ENCODE measurements at regions not wholly inside any gene's neighbourhood (a gene's known extent, or its start where the extent isn't known, plus 50 kb on each side); places are given as distances from the start of the nearest gene placed in this dataset.

DNA sequence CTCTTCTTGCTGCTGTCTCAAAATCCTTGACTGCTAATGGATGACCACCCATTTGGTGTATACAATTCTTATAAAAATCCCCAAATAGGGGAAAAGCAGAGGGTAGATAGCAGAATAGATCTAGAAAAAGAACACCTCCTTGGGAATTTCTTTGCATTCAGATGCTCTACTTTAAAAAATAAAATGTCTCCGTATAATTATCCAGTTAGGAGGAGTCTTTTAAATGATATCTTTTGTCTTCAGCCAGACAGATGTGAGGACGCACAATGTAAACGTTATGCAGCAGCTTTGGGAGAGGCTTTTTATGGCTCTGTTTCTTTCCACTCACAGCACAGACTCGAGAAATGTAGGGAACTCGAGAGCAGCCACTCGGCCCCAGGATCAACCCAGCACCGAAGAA, 300.2 kb downstream of the IRF8 start:
- Histone ChIP-seq H3K9me3 (ENCODE audit: insufficient read depth, low read depth) (no peaks in the 10 kb centered on the region), H3K36me3 (ENCODE audit: low read depth) (no peaks in the 10 kb centered on the region), H3F3A (ENCODE audit: insufficient read depth, low read depth) (no peaks in the 10 kb centered on the region), H3K4me3 (no peak overlapping the region), H3K27me3 (ENCODE audit: insufficient read depth, low read depth) (peaks cover 97% of the 10 kb centered on the region), H3K4me2 (no peak overlapping the region), H3K27ac (no peak overlapping the region), H2AFZ (no peak overlapping the region), H4K20me1 (ENCODE audit: insufficient read depth) (no peaks in the 10 kb centered on the region), H3K79me2 (ENCODE audit: low read depth) (no peaks in the 10 kb centered on the region), H3K4me1 (replicated peaks; ENCODE audit: insufficient read depth) (no peaks in the 10 kb centered on the region), H3K9me2 (ENCODE audit: insufficient read depth) (no peaks in the 10 kb centered on the region)
- CTCF ChIA-PET: no interaction called here
- BruUV-seq (replicated peaks): no TSS peak
- TF ChIP-seq EZH2 (IDR thresholded peaks at IDR 0.05; ENCODE audit: low read depth) (no peak), CTCF (conservative IDR thresholded peaks at IDR 0.05) (no peak)
- DNase-seq: no peak
- intact Hi-C loops (cut with micrococcal nuclease; ENCODE audit: unreplicated experiment): no loop called here
- POLR2A ChIA-PET (ENCODE audit: unreplicated experiment): no interaction called here

GRCh38 chr16:86199871-86200695, 301.1 kb downstream of the IRF8 start:
- H3K27me3 ChIP-seq (ENCODE audit: insufficient read depth, low read depth): peaks cover 92% of the 10 kb centered on the region
- H3F3A ChIP-seq (ENCODE audit: insufficient read depth, low read depth): no peaks in the 10 kb centered on the region
- intact Hi-C loops (cut with micrococcal nuclease; ENCODE audit: unreplicated experiment): no loop called here

DNA sequence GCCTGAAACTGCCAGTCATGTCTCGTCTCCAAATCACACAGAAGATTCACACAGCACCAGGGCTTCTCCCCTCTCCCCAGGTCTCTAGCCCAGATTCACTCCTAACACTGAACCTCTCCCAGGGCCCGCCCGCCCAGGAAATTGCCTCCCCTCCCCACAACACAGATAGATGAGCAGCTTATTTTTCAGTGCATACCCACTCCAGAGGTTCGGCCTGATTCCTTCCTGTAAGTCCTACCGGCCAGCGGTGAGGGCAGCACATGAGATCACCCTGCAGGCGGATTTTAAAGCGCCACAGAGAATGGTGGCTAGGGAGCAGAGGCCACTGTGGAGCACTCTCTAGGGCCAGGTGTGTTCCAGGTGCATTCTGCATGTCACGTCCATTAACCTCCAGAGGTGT, 301.8 kb downstream of the IRF8 start:
- Histone ChIP-seq H3K36me3 (ENCODE audit: low read depth) (no peaks in the 10 kb centered on the region), H2AFZ (no peak overlapping the region), H3K4me1 (replicated peaks; ENCODE audit: insufficient read depth) (no peaks in the 10 kb centered on the region), H4K20me1 (ENCODE audit: insufficient read depth) (no peaks in the 10 kb centered on the region), H3K9me3 (ENCODE audit: insufficient read depth, low read depth) (no peaks in the 10 kb centered on the region), H3K4me3 (no peak overlapping the region), H3K9me2 (ENCODE audit: insufficient read depth) (no peaks in the 10 kb centered on the region), H3K27me3 (ENCODE audit: insufficient read depth, low read depth) (peaks cover 92% of the 10 kb centered on the region), H3K79me2 (ENCODE audit: low read depth) (no peaks in the 10 kb centered on the region), H3K27ac (no peak overlapping the region), H3F3A (ENCODE audit: insufficient read depth, low read depth) (no peaks in the 10 kb centered on the region), H3K4me2 (no peak overlapping the region)
- ChIA-PET POLR2A (ENCODE audit: unreplicated experiment) (no interaction called here), CTCF (no interaction called here)
- DNase-seq: no peak
- TF ChIP-seq CTCF (conservative IDR thresholded peaks at IDR 0.05) (no peak), EZH2 (IDR thresholded peaks at IDR 0.05; ENCODE audit: low read depth) (no peak)
- intact Hi-C loops (cut with micrococcal nuclease; ENCODE audit: unreplicated experiment): no loop called here
- BruUV-seq (replicated peaks): no TSS peak

More at GRCh38 chr16:86199871-86200695, 301.1 kb downstream of the IRF8 start:
- no TSS peak for BruUV-seq (replicated peaks)
- no peak for TF ChIP-seq EZH2 (IDR thresholded peaks at IDR 0.05; ENCODE audit: low read depth)
- TF ChIP-seq CTCF (conservative IDR thresholded peaks at IDR 0.05): no peak
- ChIA-PET CTCF (no interaction called here), POLR2A (ENCODE audit: unreplicated experiment) (no interaction called here)
- Histone ChIP-seq H3K36me3 (ENCODE audit: low read depth) (no peaks in the 10 kb centered on the region), H4K20me1 (ENCODE audit: insufficient read depth) (no peaks in the 10 kb centered on the region), H2AFZ (no peak overlapping the region), H3K4me1 (replicated peaks; ENCODE audit: insufficient read depth) (no peaks in the 10 kb centered on the region), H3K9me3 (ENCODE audit: insufficient read depth, low read depth) (no peaks in the 10 kb centered on the region), H3K4me2 (no peak overlapping the region), H3K4me3 (no peak overlapping the region), H3K9me2 (ENCODE audit: insufficient read depth) (no peaks in the 10 kb centered on the region), H3K79me2 (ENCODE audit: low read depth) (no peaks in the 10 kb centered on the region), H3K27ac (no peak overlapping the region)
- no peak for DNase-seq

All from PC-9 (cell line).